Progenitor cell of endocrine pancreas (in vitro differentiated cells): ENCODE measurements at regions not wholly inside any gene's neighbourhood (a gene's known extent, or its start where the extent isn't known, plus 50 kb on each side); places are given as distances from the start of the nearest gene placed in this dataset.
"Not testable (repeated sequence)": the region's sequence is repeated elsewhere in the genome, so short reads cannot be mapped to it uniquely, and the experiment has no call there.

Experiments
- DNase-seq: peaks from one replicate; pipeline ENCODE4 v3.0.0; 2021; ENCODE audit warnings: low spot score; ENCODE audit not compliant: unreplicated experiment
- H3K27ac Mint-ChIP-seq: 2 replicates; pipeline ENCODE4 v1.8.0; 2021; ENCODE audit warnings: mild to moderate bottlenecking, moderate library complexity, mixed read lengths
- H3K27me3 Mint-ChIP-seq: 2 replicates; pipeline ENCODE4 v1.8.0; 2021; ENCODE audit warnings: mixed read lengths
- H3K36me3 Mint-ChIP-seq: 2 replicates; pipeline ENCODE4 v1.8.0; 2022; ENCODE audit warnings: mixed read lengths; ENCODE audit not compliant: insufficient read depth
- H3K4me1 Mint-ChIP-seq: 2 replicates; pipeline ENCODE4 v1.8.0; 2021; ENCODE audit warnings: low read depth, mixed read lengths
- H3K4me3 Mint-ChIP-seq: 2 replicates; pipeline ENCODE4 v1.8.0; 2021; ENCODE audit warnings: low read depth, mild to moderate bottlenecking, moderate library complexity, mixed read lengths
- H3K9me3 Mint-ChIP-seq: 2 replicates; pipeline ENCODE4 v1.8.0; 2021; ENCODE audit warnings: low read depth, mixed read lengths
- CTCF ChIP-seq: fragments of 200-600 bp; sonication (generic); IDR thresholded peaks from one replicate; pipeline ENCODE4 v1.5.0; 2021; ENCODE audit warnings: antibody characterized with exemption, mild to moderate bottlenecking; ENCODE audit not compliant: unreplicated experiment

GRCh38 chr16:72458035-72458434 is 286.1 kb upstream of the PMFBP1 start:
- H3K27ac Mint-ChIP-seq: no peak overlapping the region
- H3K4me3 Mint-ChIP-seq: peak overlapping the region; percentile 11
- H3K9me3 Mint-ChIP-seq: peaks cover 26% of the 10 kb centered on the region
- H3K36me3 Mint-ChIP-seq: peaks cover 17% of the 10 kb centered on the region
- TF ChIP-seq CTCF: no peak
- H3K4me1 Mint-ChIP-seq: peaks cover 9% of the 10 kb centered on the region
- no peaks in the 10 kb centered on the region for H3K27me3 Mint-ChIP-seq
- no peak for DNase-seq

- no peak overlapping the region for H3K4me3 Mint-ChIP-seq
- DNase-seq: no peak
- no peaks in the 10 kb centered on the region for H3K27me3 Mint-ChIP-seq
- peaks cover 31% of the 10 kb centered on the region for H3K9me3 Mint-ChIP-seq
- H3K27ac Mint-ChIP-seq: no peak overlapping the region
- H3K4me1 Mint-ChIP-seq: peaks cover 9% of the 10 kb centered on the region
- no peak for TF ChIP-seq CTCF
- peaks cover 17% of the 10 kb centered on the region for H3K36me3 Mint-ChIP-seq
Observed at GRCh38 chr16:72457243-72457940, 285.4 kb upstream of the PMFBP1 start.

- Mint-ChIP-seq H3K36me3 (peaks cover 17% of the 10 kb centered on the region), H3K27me3 (no peaks in the 10 kb centered on the region), H3K4me3 (no peak overlapping the region), H3K9me3 (peaks cover 44% of the 10 kb centered on the region), H3K27ac (peak overlapping the region; percentile 81), H3K4me1 (peaks cover 9% of the 10 kb centered on the region)
- DNase-seq: no peak
- TF ChIP-seq CTCF: no peak
Observed at GRCh38 chr16:72455743-72456659, 284.0 kb upstream of the PMFBP1 start.

GRCh38 chr16:72453856-72454255 is 281.9 kb upstream of the PMFBP1 start:
- DNase-seq, H3K4me3 Mint-ChIP-seq, H3K27me3 Mint-ChIP-seq, H3K4me1 Mint-ChIP-seq, H3K27ac Mint-ChIP-seq: not testable (repeated sequence)
- Mint-ChIP-seq H3K9me3 (peaks cover 57% of the 10 kb centered on the region), H3K36me3 (peaks cover 19% of the 10 kb centered on the region)

- no peak for TF ChIP-seq CTCF
- H3K9me3 Mint-ChIP-seq: peaks cover 32% of the 10 kb centered on the region
- H3K27ac Mint-ChIP-seq: no peak overlapping the region
- H3K4me3 Mint-ChIP-seq: no peak overlapping the region
- no peaks in the 10 kb centered on the region for H3K27me3 Mint-ChIP-seq
- no peaks in the 10 kb centered on the region for H3K4me1 Mint-ChIP-seq
- no peak for DNase-seq
- H3K36me3 Mint-ChIP-seq: peaks cover 4% of the 10 kb centered on the region
Observed at GRCh38 chr16:72444696-72445095, 272.7 kb upstream of the PMFBP1 start.
